Thyroid gland (tissue), 4 donors: ENCODE measurements at regions not wholly inside any gene's neighbourhood (a gene's known extent, or its start where the extent isn't known, plus 50 kb on each side); places are given as distances from the start of the nearest gene placed in this dataset.
"Not testable (repeated sequence)": the region's sequence is repeated elsewhere in the genome, so short reads cannot be mapped to it uniquely, and the experiment has no call there.

ENCODE experiments used
- CTCF ChIP-seq, 6 experiments: fragments of 200-600 bp in 3 of 6; fragments of 450-650 bp in 3 of 6; sonication (generic) in 3 of 6; IDR thresholded peaks; one replicate each; pipeline ENCODE4 v1.5.1; 2016 to 2019; ENCODE audit warnings: antibody characterized with exemption in 6 of 6, mild to moderate bottlenecking in 2 of 6, inconsistent platforms in 1 of 6, moderate library complexity in 1 of 6
- POLR2A ChIP-seq, 2 donors: fragments of 450-650 bp; IDR thresholded peaks; one replicate each; pipeline ENCODE4 v1.6.1; 2017; ENCODE audit warnings: antibody characterized with exemption in 2 of 2, mild to moderate bottlenecking in 2 of 2, moderate library complexity in 1 of 2

- not testable (repeated sequence) for TF ChIP-seq CTCF, POLR2A (IDR thresholded peaks at IDR 0.05)
These were observed 115.0 kb upstream of the NBPF11 start for GRCh38 chr1:148267066-148267465.
